Mammary epithelial cell (primary cell): ENCODE measurements at regions not wholly inside any gene's neighbourhood (a gene's known extent, or its start where the extent isn't known, plus 50 kb on each side); places are given as distances from the start of the nearest gene placed in this dataset.

Experiments used
- EZH2 ChIP-seq: IDR thresholded peaks from 2 replicates; pipeline ENCODE4 v1.6.1; 2012; ENCODE audit warnings: low read length, inconsistent platforms, borderline replicate concordance
- TF ChIP-seq, protein P1 (sequence below), 2 donors: IDR thresholded peaks in 1 of 2; conservative IDR thresholded peaks in 1 of 2; 2 replicates each; pipeline ENCODE4 v1.5.1; 2011 to 2012; ENCODE audit warnings: inconsistent platforms in 2 of 2, low read length in 2 of 2, mild to moderate bottlenecking in 2 of 2, control low read depth in 1 of 2, low read depth in 1 of 2; ENCODE audit not compliant: insufficient read depth in 1 of 2; ENCODE audit errors: extremely low read depth in 1 of 2

DNA sequence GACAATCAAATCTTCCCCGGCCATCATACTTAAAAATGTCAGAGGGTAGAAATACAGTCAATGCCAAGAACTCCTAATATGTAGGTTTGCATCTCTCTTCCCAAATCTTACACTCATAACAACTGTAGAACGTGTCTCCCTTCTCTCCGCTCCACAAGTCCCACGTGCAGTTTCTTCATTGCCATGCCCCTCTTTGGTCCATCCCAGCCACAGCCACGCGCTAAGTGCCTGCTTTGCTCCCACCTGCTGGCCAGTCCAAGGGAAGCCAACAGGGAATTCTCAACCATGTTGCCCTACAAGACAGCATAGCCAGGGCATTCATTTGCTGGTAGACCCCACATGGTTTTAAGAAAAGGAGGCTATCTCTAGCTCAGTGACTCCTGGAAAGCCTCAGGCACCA is 420.6 kb upstream of the ISX start:
- TF ChIP-seq, protein P1, sequence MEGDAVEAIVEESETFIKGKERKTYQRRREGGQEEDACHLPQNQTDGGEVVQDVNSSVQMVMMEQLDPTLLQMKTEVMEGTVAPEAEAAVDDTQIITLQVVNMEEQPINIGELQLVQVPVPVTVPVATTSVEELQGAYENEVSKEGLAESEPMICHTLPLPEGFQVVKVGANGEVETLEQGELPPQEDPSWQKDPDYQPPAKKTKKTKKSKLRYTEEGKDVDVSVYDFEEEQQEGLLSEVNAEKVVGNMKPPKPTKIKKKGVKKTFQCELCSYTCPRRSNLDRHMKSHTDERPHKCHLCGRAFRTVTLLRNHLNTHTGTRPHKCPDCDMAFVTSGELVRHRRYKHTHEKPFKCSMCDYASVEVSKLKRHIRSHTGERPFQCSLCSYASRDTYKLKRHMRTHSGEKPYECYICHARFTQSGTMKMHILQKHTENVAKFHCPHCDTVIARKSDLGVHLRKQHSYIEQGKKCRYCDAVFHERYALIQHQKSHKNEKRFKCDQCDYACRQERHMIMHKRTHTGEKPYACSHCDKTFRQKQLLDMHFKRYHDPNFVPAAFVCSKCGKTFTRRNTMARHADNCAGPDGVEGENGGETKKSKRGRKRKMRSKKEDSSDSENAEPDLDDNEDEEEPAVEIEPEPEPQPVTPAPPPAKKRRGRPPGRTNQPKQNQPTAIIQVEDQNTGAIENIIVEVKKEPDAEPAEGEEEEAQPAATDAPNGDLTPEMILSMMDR (conservative IDR thresholded peaks at IDR 0.05 in 1 of 2, IDR thresholded peaks at IDR 0.05 in 1 of 2; ENCODE audit: extremely low read depth in 1 of 2, insufficient read depth in 1 of 2, low read depth in 1 of 2, low read length in 2 of 2) = no peak
- TF ChIP-seq EZH2 = no peak
